ENCODE measurements at regions not wholly inside any gene's neighbourhood (a gene's known extent, or its start where the extent isn't known, plus 50 kb on each side); places are given as distances from the start of the nearest gene placed in this dataset.

- no peak overlapping the region for H3K27ac ChIP-seq (ENCODE audit: insufficient read depth, low read length, poor library complexity, severe bottlenecking)
- H3K27me3 ChIP-seq (ENCODE audit: control insufficient read depth, insufficient read depth, low read length): no peaks in the 10 kb centered on the region
- no peaks in the 10 kb centered on the region for H3K36me3 ChIP-seq (ENCODE audit: control insufficient read depth, insufficient read depth, low read length)
- no peak for DNase-seq
- H3K27me3 Mint-ChIP-seq: no peaks in the 10 kb centered on the region
- no peak for ATAC-seq (ENCODE audit: low read depth in 2 of 2)
- no peak overlapping the region for H3K4me3 Mint-ChIP-seq
- H3K27ac Mint-ChIP-seq: no peak overlapping the region
- H3K9me3 Mint-ChIP-seq: peaks cover 3 to 29% (median 10%) of the 10 kb centered on the region in 7 donors
- H3K4me1 ChIP-seq (ENCODE audit: control insufficient read depth, insufficient read depth, low read length, poor library complexity, severe bottlenecking): no peaks in the 10 kb centered on the region
- peaks cover 2 to 4% of the 10 kb centered on the region in 2 experiments for H3K9me3 ChIP-seq (ENCODE audit: control insufficient read depth in 2 of 2, low read length in 2 of 2)
- no peaks in the 10 kb centered on the region for H3K4me1 Mint-ChIP-seq
- H3K4me3 ChIP-seq (ENCODE audit: low read depth, low read length): no peak overlapping the region
- no peaks in the 10 kb centered on the region for H3K36me3 Mint-ChIP-seq
These were observed 689.4 kb downstream of the NOVA1 start for GRCh38 chr14:25908277-25909044.

DNA sequence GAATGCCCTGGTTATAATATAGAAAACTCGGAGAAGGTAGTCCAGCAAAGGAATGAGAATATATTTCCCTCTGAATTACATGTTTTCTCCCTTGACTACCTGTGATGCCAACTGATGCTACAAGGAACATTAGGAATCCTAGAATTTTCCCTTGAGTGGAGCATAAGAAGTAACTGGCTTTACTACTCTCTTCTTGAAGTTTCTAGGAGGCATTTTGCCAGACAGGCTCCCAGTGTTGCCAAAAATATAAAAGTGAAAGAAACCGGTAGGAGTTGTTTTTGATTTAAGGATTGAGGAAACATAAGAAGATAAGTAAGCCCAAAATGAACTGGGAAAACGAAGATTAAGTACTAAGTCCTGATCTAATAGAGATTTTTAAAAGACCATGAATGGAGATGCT, 693.4 kb downstream of the NOVA1 start:
- H3K9me3 Mint-ChIP-seq: peaks cover 2 to 25% (median 12%) of the 10 kb centered on the region in 7 donors
- H3K4me1 Mint-ChIP-seq: no peaks in the 10 kb centered on the region
- ATAC-seq (ENCODE audit: low read depth in 2 of 2) (no peak), DNase-seq (no peak)
- H3K27ac ChIP-seq (ENCODE audit: insufficient read depth, low read length, poor library complexity, severe bottlenecking): no peak overlapping the region
- no peak overlapping the region for H3K4me3 ChIP-seq (ENCODE audit: low read depth, low read length)
- H3K27me3 ChIP-seq (ENCODE audit: control insufficient read depth, insufficient read depth, low read length): no peaks in the 10 kb centered on the region
- H3K27me3 Mint-ChIP-seq: no peaks in the 10 kb centered on the region
- H3K36me3 Mint-ChIP-seq: no peaks in the 10 kb centered on the region
- H3K4me1 ChIP-seq (ENCODE audit: control insufficient read depth, insufficient read depth, low read length, poor library complexity, severe bottlenecking): no peaks in the 10 kb centered on the region
- H3K9me3 ChIP-seq (ENCODE audit: control insufficient read depth in 2 of 2, low read length in 2 of 2): no peaks in the 10 kb centered on the region
- H3K4me3 Mint-ChIP-seq: no peak overlapping the region
- no peaks in the 10 kb centered on the region for H3K36me3 ChIP-seq (ENCODE audit: control insufficient read depth, insufficient read depth, low read length)
- no peak overlapping the region for H3K27ac Mint-ChIP-seq

DNA sequence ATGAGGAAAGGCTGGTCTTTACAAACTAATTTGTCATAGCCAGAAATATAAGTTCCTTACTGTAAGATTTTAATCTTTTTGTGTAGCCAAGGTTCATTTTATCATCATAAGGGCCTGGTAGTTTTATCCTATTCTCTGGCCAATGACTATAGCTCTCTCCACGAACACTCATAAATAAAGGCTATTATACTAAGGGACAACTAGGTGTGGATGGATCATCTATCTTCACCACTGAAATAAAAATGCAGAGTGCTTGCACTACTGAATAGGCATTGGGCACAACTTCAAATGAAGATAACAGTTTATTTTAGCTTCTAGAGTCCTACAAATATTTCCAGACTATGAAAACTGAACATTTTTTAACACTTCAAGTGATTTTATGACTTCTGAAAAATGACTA, 698.6 kb downstream of the NOVA1 start:
- Histone ChIP-seq H3K4me1 (ENCODE audit: control insufficient read depth, insufficient read depth, low read length, poor library complexity, severe bottlenecking) (no peaks in the 10 kb centered on the region), H3K27ac (ENCODE audit: insufficient read depth, low read length, poor library complexity, severe bottlenecking) (no peak overlapping the region), H3K4me3 (ENCODE audit: low read depth, low read length) (no peak overlapping the region), H3K9me3 (ENCODE audit: control insufficient read depth in 2 of 2, low read length in 2 of 2) (no peaks in the 10 kb centered on the region), H3K27me3 (ENCODE audit: control insufficient read depth, insufficient read depth, low read length) (no peaks in the 10 kb centered on the region), H3K36me3 (ENCODE audit: control insufficient read depth, insufficient read depth, low read length) (no peaks in the 10 kb centered on the region)
- ATAC-seq (ENCODE audit: low read depth in 2 of 2) (no peak), DNase-seq (no peak)
- Mint-ChIP-seq H3K4me1 (no peaks in the 10 kb centered on the region), H3K27me3 (no peaks in the 10 kb centered on the region), H3K36me3 (no peaks in the 10 kb centered on the region), H3K9me3 (peaks cover 0 to 32% (median 8%) of the 10 kb centered on the region in 7 donors), H3K27ac (no peak overlapping the region), H3K4me3 (no peak overlapping the region)

DNA sequence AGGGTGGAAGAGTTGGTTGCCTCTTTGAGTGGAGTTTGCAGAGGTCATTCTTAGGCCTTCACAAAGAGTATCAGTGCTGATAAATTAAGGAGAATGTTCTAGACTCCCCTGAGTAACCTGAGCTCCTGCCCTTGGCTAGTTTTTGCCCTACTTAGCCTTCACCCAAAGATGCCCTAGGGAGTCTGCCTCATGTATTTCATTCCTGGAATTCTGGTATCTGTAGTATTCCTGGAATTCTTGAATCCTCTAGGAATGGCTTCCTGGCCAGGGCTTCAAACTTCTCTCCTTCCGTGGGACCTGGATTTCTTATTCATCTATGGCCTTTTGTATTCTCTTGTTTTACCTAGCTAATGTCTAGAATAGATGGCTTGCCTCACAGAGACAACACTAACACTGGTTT, 701.1 kb downstream of the NOVA1 start:
- no peaks in the 10 kb centered on the region for H3K27me3 Mint-ChIP-seq

DNA sequence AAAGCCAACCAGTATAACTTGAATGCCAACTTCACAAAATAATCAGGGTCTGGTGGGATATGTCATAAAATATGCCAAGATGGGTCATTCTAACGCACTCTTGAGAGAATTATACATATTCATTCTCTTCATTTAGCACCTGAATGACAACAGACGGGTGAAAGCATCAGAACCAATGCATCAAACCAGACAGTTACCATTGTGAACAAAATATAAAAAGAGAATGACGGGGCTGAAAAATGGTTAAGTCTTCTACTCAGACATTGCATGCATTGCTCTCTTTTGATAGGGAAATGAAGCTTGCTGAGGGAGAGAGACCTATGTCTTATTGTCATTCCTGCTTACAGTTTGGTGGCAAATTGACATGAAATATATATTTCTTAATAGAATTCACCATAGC, 702.1 kb downstream of the NOVA1 start:
- no peak for ATAC-seq (ENCODE audit: low read depth in 2 of 2)
- Mint-ChIP-seq H3K4me3 (no peak overlapping the region), H3K9me3 (peaks cover 0 to 34% (median 12%) of the 10 kb centered on the region in 7 donors), H3K4me1 (no peaks in the 10 kb centered on the region), H3K27ac (no peak overlapping the region), H3K27me3 (no peaks in the 10 kb centered on the region), H3K36me3 (no peaks in the 10 kb centered on the region)
- Histone ChIP-seq H3K4me1 (ENCODE audit: control insufficient read depth, insufficient read depth, low read length, poor library complexity, severe bottlenecking) (no peaks in the 10 kb centered on the region), H3K36me3 (ENCODE audit: control insufficient read depth, insufficient read depth, low read length) (no peaks in the 10 kb centered on the region), H3K9me3 (ENCODE audit: control insufficient read depth in 2 of 2, low read length in 2 of 2) (peaks cover 0 to 4% of the 10 kb centered on the region in 2 experiments), H3K27ac (ENCODE audit: insufficient read depth, low read length, poor library complexity, severe bottlenecking) (no peak overlapping the region), H3K4me3 (ENCODE audit: low read depth, low read length) (no peak overlapping the region), H3K27me3 (ENCODE audit: control insufficient read depth, insufficient read depth, low read length) (no peaks in the 10 kb centered on the region)
- DNase-seq: no peak

More for the DNA sequence above, 701.1 kb downstream of the NOVA1 start:
- Mint-ChIP-seq H3K27ac (no peak overlapping the region), H3K9me3 (peaks cover 0 to 38% (median 14%) of the 10 kb centered on the region in 7 donors), H3K4me3 (no peak overlapping the region), H3K36me3 (no peaks in the 10 kb centered on the region), H3K4me1 (no peaks in the 10 kb centered on the region)
- DNase-seq (no peak), ATAC-seq (ENCODE audit: low read depth in 2 of 2) (no peak)
- Histone ChIP-seq H3K36me3 (ENCODE audit: control insufficient read depth, insufficient read depth, low read length) (no peaks in the 10 kb centered on the region), H3K27me3 (ENCODE audit: control insufficient read depth, insufficient read depth, low read length) (no peaks in the 10 kb centered on the region), H3K4me3 (ENCODE audit: low read depth, low read length) (no peak overlapping the region), H3K4me1 (ENCODE audit: control insufficient read depth, insufficient read depth, low read length, poor library complexity, severe bottlenecking) (no peaks in the 10 kb centered on the region), H3K9me3 (ENCODE audit: control insufficient read depth in 2 of 2, low read length in 2 of 2) (peaks cover 0 to 4% of the 10 kb centered on the region in 2 experiments), H3K27ac (ENCODE audit: insufficient read depth, low read length, poor library complexity, severe bottlenecking) (no peak overlapping the region)

GRCh38 chr14:25887251-25887878, 710.5 kb downstream of the NOVA1 start:
- ATAC-seq (ENCODE audit: low read depth in 2 of 2): no peak
- peaks cover 5 to 26% (median 9%) of the 10 kb centered on the region in 7 donors for H3K9me3 Mint-ChIP-seq
- H3K36me3 Mint-ChIP-seq: no peaks in the 10 kb centered on the region
- peaks cover 3 to 9% of the 10 kb centered on the region in 2 experiments for H3K9me3 ChIP-seq (ENCODE audit: control insufficient read depth in 2 of 2, low read length in 2 of 2)
- no peak overlapping the region for H3K4me3 Mint-ChIP-seq
- DNase-seq: no peak
- H3K36me3 ChIP-seq (ENCODE audit: control insufficient read depth, insufficient read depth, low read length): no peaks in the 10 kb centered on the region
- no peaks in the 10 kb centered on the region for H3K27me3 ChIP-seq (ENCODE audit: control insufficient read depth, insufficient read depth, low read length)
- no peak overlapping the region for H3K27ac Mint-ChIP-seq
- no peak overlapping the region for H3K27ac ChIP-seq (ENCODE audit: insufficient read depth, low read length, poor library complexity, severe bottlenecking)
- no peak overlapping the region for H3K4me3 ChIP-seq (ENCODE audit: low read depth, low read length)
- H3K4me1 Mint-ChIP-seq: no peaks in the 10 kb centered on the region
- no peaks in the 10 kb centered on the region for H3K27me3 Mint-ChIP-seq
- H3K4me1 ChIP-seq (ENCODE audit: control insufficient read depth, insufficient read depth, low read length, poor library complexity, severe bottlenecking): no peaks in the 10 kb centered on the region

- peaks cover 1 to 30% (median 13%) of the 10 kb centered on the region in 7 donors for H3K9me3 Mint-ChIP-seq
- no peak overlapping the region for H3K27ac Mint-ChIP-seq
- Histone ChIP-seq H3K27ac (ENCODE audit: insufficient read depth, low read length, poor library complexity, severe bottlenecking) (no peak overlapping the region), H3K4me3 (ENCODE audit: low read depth, low read length) (no peak overlapping the region), H3K36me3 (ENCODE audit: control insufficient read depth, insufficient read depth, low read length) (no peaks in the 10 kb centered on the region), H3K27me3 (ENCODE audit: control insufficient read depth, insufficient read depth, low read length) (no peaks in the 10 kb centered on the region), H3K4me1 (ENCODE audit: control insufficient read depth, insufficient read depth, low read length, poor library complexity, severe bottlenecking) (no peaks in the 10 kb centered on the region), H3K9me3 (ENCODE audit: control insufficient read depth in 2 of 2, low read length in 2 of 2) (peaks cover 3 to 9% of the 10 kb centered on the region in 2 experiments)
- no peaks in the 10 kb centered on the region for H3K4me1 Mint-ChIP-seq
- H3K4me3 Mint-ChIP-seq: no peak overlapping the region
- H3K27me3 Mint-ChIP-seq: no peaks in the 10 kb centered on the region
- ATAC-seq (ENCODE audit: low read depth in 2 of 2): no peak
- no peaks in the 10 kb centered on the region for H3K36me3 Mint-ChIP-seq
- DNase-seq: no peak
These were observed 713.2 kb downstream of the NOVA1 start for GRCh38 chr14:25884657-25885056.

DNA sequence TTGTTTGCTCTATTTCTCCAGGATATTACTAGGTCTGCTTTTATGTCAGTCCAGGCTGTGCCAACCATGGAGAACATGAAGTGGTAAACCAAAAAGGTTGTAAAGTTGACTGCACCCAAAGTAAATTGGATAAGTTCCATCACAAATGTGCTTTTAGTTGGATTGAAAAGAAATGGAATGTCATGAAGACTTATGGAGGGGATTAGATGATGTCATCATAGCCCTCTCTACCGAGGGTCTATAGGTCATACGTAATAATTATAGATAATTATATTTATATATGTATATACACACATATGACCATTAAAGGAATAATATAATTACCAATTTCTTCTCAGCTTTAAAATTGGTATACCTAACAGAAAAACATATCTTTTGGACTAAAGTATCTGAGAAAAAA, 714.9 kb downstream of the NOVA1 start:
- Histone ChIP-seq H3K27me3 (ENCODE audit: control insufficient read depth, insufficient read depth, low read length) (no peaks in the 10 kb centered on the region), H3K4me1 (ENCODE audit: control insufficient read depth, insufficient read depth, low read length, poor library complexity, severe bottlenecking) (no peaks in the 10 kb centered on the region), H3K4me3 (ENCODE audit: low read depth, low read length) (no peak overlapping the region), H3K36me3 (ENCODE audit: control insufficient read depth, insufficient read depth, low read length) (no peaks in the 10 kb centered on the region), H3K27ac (ENCODE audit: insufficient read depth, low read length, poor library complexity, severe bottlenecking) (no peak overlapping the region), H3K9me3 (ENCODE audit: control insufficient read depth in 2 of 2, low read length in 2 of 2) (peaks cover 3 to 9% of the 10 kb centered on the region in 2 experiments)
- ATAC-seq (ENCODE audit: low read depth in 2 of 2): no peak
- no peaks in the 10 kb centered on the region for H3K27me3 Mint-ChIP-seq
- peaks cover 1 to 31% (median 11%) of the 10 kb centered on the region in 7 donors for H3K9me3 Mint-ChIP-seq
- no peaks in the 10 kb centered on the region for H3K36me3 Mint-ChIP-seq
- no peak overlapping the region for H3K27ac Mint-ChIP-seq
- H3K4me3 Mint-ChIP-seq: no peak overlapping the region
- H3K4me1 Mint-ChIP-seq: no peaks in the 10 kb centered on the region
- no peak for DNase-seq

Data from CD4-positive, CD25-positive, alpha-beta regulatory T cell (primary cell).